ENCODE measurements at regions not wholly inside any gene's neighbourhood (a gene's known extent, or its start where the extent isn't known, plus 50 kb on each side); places are given as distances from the start of the nearest gene placed in this dataset.

GRCh38 chr1:172834609-172835008, 175.7 kb downstream of the FASLG start:
- H3K9me3 ChIP-seq (ENCODE audit: insufficient read depth in 2 of 2, low read depth in 1 of 2, low read length in 1 of 2) = no peaks in the 10 kb centered on the region
- H3K23me2 ChIP-seq (ENCODE audit: low read depth, low read length) = no peaks in the 10 kb centered on the region
- no peak overlapping the region for H4K91ac ChIP-seq (replicated peaks; ENCODE audit: insufficient read length, low read length)
- H2BK120ac ChIP-seq (replicated peaks; ENCODE audit: low read depth, low read length) = no peak overlapping the region
- WGBS, 2 experiments (ENCODE audit: extremely low coverage in 1 of 2, insufficient coverage in 1 of 2, insufficient read length in 1 of 2, insufficient replicate concordance in 2 of 2, low coverage in 1 of 2, low lambda C conversion rate in 2 of 2, missing lambda C conversion rate in 1 of 2) = 76% methylated on average over 5 of the region's 5 CpGs; no CpG with 5 or more reads in 1 of the 2 experiments
- no peak overlapping the region for H3K4ac ChIP-seq (replicated peaks; ENCODE audit: insufficient read length, low read depth, low read length)
- H4K20me1 ChIP-seq (replicated peaks in 1 of 2; ENCODE audit: control insufficient read depth in 1 of 2, insufficient read depth in 2 of 2, low read length in 2 of 2) = no peaks in the 10 kb centered on the region
- no peak overlapping the region for H3K56ac ChIP-seq (replicated peaks; ENCODE audit: insufficient read length, low read depth, low read length)
- POLR2A ChIA-PET (ENCODE audit: partially characterized antibody) = no interaction called here
- H3K23ac ChIP-seq (ENCODE audit: insufficient read length) = no peak overlapping the region
- H3K79me2 ChIP-seq (ENCODE audit: control insufficient read depth in 1 of 2, insufficient read depth in 2 of 2, low read length in 2 of 2) = no peaks in the 10 kb centered on the region
- H3K36me3 ChIP-seq (ENCODE audit: control insufficient read depth in 2 of 4, insufficient read depth in 4 of 4, low read length in 3 of 4) = no peaks in the 10 kb centered on the region
- FAIRE-seq = no peak
- CTCF ChIA-PET (ENCODE audit: partially characterized antibody) = interaction anchor here (0.8 to 2.2 kb wide), 3 partner anchors 9 to 367 kb away, joined by 3 to 9 read pairs (median 7); no protein-coding TSS in a partner anchor
- H3K4me2 ChIP-seq (ENCODE audit: insufficient read depth in 1 of 2, low read depth in 2 of 2, low read length in 2 of 2) = no peak overlapping the region
- H2BK12ac ChIP-seq (ENCODE audit: low read depth, low read length) = no peak overlapping the region
- no peak overlapping the region for H4K5ac ChIP-seq (ENCODE audit: insufficient read length, low read depth, low read length)
- DNase-seq (ENCODE audit: low read depth in 1 of 2, low spot score in 2 of 2) = no peak
- H2BK20ac ChIP-seq (ENCODE audit: low read length) = no peak overlapping the region
- H2BK5ac ChIP-seq (ENCODE audit: low read depth, low read length) = no peak overlapping the region
- H2AFZ ChIP-seq (ENCODE audit: low read length) = 0 out of 2 replicates have a peak overlapping the region, but pooled peaks have one; percentile 20
- H3K27ac ChIP-seq (ENCODE audit: low read depth, low read length) = no peak overlapping the region
- H4K8ac ChIP-seq (ENCODE audit: extremely low read depth, insufficient read depth, low read length) = no peak overlapping the region
- no peak overlapping the region for H3K18ac ChIP-seq (ENCODE audit: extremely low read depth, low read length)
- H2AK5ac ChIP-seq (ENCODE audit: low read depth, low read length) = no peak overlapping the region
- no peaks in the 10 kb centered on the region for H3K79me1 ChIP-seq (ENCODE audit: low read depth, low read length)
- H3K14ac ChIP-seq (ENCODE audit: insufficient read length) = no peak overlapping the region
- no peak overlapping the region for H3K9ac ChIP-seq (replicated peaks in 1 of 4; ENCODE audit: extremely low read depth in 1 of 4, low read depth in 3 of 4, low read length in 3 of 4)
- no peak overlapping the region for H3K4me3 ChIP-seq (ENCODE audit: extremely low read depth in 1 of 4, insufficient read depth in 2 of 4, low read depth in 3 of 4, low read length in 4 of 4)
- H2BK15ac ChIP-seq (ENCODE audit: low read length) = no peak overlapping the region
- H3K4me1 ChIP-seq (replicated peaks in 1 of 4; ENCODE audit: control insufficient read depth in 3 of 4, insufficient read depth in 4 of 4, low read length in 3 of 4) = no peaks in the 10 kb centered on the region
- TF ChIP-seq E2F6 (IDR thresholded peaks at IDR 0.05) (peak; percentile 60), GABPA (IDR thresholded peaks at IDR 0.05; ENCODE audit: borderline replicate concordance, insufficient read depth, low read length) (no peak), CEBPB (IDR thresholded peaks at IDR 0.05; ENCODE audit: low read depth, low read length) (no peak)
- TF ChIP-seq, protein P1, sequence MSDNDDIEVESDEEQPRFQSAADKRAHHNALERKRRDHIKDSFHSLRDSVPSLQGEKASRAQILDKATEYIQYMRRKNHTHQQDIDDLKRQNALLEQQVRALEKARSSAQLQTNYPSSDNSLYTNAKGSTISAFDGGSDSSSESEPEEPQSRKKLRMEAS (IDR thresholded peaks at IDR 0.05) = peak; percentile 70
- H3K27me3 ChIP-seq (replicated peaks in 1 of 4; ENCODE audit: control insufficient read depth in 3 of 4, extremely low read depth in 1 of 4, insufficient read depth in 3 of 4, low read length in 3 of 4) = no peaks in the 10 kb centered on the region

All from H1 (cell line).